ENCODE measurements at regions not wholly inside any gene's neighbourhood (a gene's known extent, or its start where the extent isn't known, plus 50 kb on each side); places are given as distances from the start of the nearest gene placed in this dataset.

GRCh38 chr1:224564454-224565084, 51.5 kb upstream of the CNIH3 start:
- DNase-seq (ENCODE audit: low read depth, low spot score): no peak

GRCh38 chr1:224565186-224565585, 50.9 kb upstream of the CNIH3 start:
- DNase-seq (ENCODE audit: low read depth, low spot score): no peak

- DNase-seq (ENCODE audit: low read depth, low spot score): no peak
These were observed 50.3 kb upstream of the CNIH3 start for GRCh38 chr1:224565611-224566406.
